ENCODE measurements at regions not wholly inside any gene's neighbourhood (a gene's known extent, or its start where the extent isn't known, plus 50 kb on each side); places are given as distances from the start of the nearest gene placed in this dataset.

DNA sequence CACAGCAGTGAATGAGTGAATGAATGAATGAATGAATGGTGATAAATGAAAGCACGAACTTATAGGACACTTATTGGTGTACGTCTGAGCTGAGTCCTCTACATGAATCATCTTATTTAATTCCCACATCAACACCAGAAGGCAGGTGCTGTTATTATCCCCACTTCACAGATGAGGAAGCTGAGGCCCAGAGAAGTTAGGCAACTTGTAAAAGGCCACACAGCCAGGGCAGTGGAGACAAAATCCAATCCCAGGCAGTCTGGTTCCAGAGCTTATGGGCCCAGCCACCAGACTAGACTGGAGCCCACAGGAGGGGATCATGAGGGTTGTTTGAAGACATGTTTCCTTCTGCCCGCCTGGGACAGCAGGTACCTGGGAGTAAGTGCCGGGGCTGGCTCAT lies 364.0 kb downstream of the MN1 start:
- POLR2A ChIA-PET (ENCODE audit: low non-redundant PET) = no interaction called here
- CTCF ChIA-PET = no interaction called here
- TF ChIP-seq, protein P1, sequence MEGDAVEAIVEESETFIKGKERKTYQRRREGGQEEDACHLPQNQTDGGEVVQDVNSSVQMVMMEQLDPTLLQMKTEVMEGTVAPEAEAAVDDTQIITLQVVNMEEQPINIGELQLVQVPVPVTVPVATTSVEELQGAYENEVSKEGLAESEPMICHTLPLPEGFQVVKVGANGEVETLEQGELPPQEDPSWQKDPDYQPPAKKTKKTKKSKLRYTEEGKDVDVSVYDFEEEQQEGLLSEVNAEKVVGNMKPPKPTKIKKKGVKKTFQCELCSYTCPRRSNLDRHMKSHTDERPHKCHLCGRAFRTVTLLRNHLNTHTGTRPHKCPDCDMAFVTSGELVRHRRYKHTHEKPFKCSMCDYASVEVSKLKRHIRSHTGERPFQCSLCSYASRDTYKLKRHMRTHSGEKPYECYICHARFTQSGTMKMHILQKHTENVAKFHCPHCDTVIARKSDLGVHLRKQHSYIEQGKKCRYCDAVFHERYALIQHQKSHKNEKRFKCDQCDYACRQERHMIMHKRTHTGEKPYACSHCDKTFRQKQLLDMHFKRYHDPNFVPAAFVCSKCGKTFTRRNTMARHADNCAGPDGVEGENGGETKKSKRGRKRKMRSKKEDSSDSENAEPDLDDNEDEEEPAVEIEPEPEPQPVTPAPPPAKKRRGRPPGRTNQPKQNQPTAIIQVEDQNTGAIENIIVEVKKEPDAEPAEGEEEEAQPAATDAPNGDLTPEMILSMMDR (conservative IDR thresholded peaks at IDR 0.05; ENCODE audit: low read depth) = no peak
- H3K27ac ChIP-seq = peak overlapping the region; percentile 64
- DNase-seq (ENCODE audit: low spot score) = no peak

DNA sequence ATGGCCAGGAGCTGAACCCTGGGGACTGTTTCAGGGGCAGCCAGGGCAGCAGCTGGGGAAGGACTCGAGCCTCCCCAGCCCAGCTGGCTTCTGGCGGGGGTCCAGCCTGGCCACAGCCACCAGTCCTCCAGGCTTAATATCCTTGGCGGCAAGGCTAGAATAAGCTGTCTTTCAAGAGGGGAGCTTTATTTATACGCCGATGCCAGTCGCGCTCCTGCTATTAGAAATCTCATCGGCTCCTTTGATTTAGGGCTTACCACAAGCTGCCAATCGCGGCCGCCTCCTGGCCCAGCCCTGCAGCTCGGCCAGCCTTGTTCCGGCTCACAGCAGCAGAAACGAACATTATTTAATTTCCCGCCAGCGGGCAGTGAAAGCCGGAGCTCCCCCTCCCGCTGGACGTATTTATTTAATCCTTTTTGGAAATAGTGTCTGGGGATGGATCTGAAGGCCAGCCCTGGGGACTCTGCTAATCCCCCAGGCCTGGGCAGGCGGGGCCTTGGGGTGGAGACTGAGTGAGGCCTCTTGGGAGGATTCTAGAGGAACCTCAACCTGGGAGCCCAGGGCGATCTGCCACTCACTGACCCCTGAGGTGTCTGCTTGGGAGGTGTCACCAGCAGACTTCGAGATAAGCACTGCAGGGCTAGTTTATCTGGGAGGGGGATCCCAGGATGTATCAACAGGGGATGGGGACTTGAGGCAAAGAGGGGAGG lies 363.1 kb downstream of the MN1 start:
- TF ChIP-seq, protein P1 (conservative IDR thresholded peaks at IDR 0.05; ENCODE audit: low read depth) = no peak
- peak overlapping the region; percentile 64 for H3K27ac ChIP-seq
- CTCF ChIA-PET = no interaction called here
- POLR2A ChIA-PET (ENCODE audit: low non-redundant PET) = no interaction called here
- no peak for DNase-seq (ENCODE audit: low spot score)

DNA sequence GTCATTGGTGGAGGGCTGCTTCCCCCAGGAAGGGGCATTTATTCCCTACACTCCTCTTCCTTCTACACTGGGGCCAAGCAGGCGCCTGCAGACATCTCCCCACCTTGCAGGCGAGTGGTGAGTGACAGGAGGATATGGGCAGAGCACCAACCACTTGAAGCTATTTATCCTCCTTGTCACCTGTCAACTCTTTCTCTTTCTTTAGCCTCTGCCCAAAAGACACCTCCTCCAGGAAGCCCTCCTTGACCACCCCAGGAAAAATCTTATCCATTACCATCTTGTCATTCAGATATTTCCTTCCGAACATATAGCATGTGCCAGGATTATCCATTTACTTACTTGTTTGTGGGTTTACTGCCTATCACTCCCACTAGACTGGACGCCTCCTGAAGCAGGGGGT lies 362.4 kb downstream of the MN1 start:
- ChIA-PET CTCF (no interaction called here), POLR2A (ENCODE audit: low non-redundant PET) (no interaction called here)
- H3K27ac ChIP-seq = peak overlapping the region; percentile 64

DNA sequence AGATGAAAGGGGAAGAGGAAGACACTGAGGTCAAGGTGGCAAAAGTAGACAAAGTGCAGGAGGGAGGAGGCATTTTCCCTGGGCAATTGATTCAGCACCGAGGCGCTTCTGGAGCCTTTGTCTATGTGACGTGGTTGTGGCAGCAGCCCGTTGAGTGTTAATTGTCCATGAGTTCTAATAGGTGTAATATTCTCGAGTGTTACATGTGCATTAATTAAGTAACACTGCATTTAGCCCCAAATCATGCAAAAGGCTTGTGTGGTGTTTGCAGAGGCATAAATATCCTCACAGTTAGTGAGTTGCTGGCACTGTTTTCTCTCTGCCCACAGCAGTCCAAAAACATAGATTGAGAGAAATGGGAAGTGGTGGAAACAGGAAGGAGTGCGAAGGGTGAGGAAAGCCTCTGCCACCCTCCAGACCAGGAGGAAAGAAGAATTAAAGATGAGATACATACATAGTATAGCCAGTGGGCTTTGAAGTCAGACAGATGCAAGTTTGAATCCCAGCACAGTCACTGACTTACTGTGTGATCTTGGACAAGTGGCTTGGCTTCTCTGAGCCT lies 361.2 kb downstream of the MN1 start:
- POLR2A ChIA-PET (ENCODE audit: low non-redundant PET) = no interaction called here
- no peak overlapping the region for H3K27ac ChIP-seq
- DNase-seq (ENCODE audit: low spot score) = no peak
- CTCF ChIA-PET = no interaction called here
- TF ChIP-seq, protein P1 (conservative IDR thresholded peaks at IDR 0.05; ENCODE audit: low read depth) = no peak

More for the DNA sequence above, 362.4 kb downstream of the MN1 start:
- no peak for DNase-seq (ENCODE audit: low spot score)
- TF ChIP-seq, protein P1 (conservative IDR thresholded peaks at IDR 0.05; ENCODE audit: low read depth) = no peak

DNA sequence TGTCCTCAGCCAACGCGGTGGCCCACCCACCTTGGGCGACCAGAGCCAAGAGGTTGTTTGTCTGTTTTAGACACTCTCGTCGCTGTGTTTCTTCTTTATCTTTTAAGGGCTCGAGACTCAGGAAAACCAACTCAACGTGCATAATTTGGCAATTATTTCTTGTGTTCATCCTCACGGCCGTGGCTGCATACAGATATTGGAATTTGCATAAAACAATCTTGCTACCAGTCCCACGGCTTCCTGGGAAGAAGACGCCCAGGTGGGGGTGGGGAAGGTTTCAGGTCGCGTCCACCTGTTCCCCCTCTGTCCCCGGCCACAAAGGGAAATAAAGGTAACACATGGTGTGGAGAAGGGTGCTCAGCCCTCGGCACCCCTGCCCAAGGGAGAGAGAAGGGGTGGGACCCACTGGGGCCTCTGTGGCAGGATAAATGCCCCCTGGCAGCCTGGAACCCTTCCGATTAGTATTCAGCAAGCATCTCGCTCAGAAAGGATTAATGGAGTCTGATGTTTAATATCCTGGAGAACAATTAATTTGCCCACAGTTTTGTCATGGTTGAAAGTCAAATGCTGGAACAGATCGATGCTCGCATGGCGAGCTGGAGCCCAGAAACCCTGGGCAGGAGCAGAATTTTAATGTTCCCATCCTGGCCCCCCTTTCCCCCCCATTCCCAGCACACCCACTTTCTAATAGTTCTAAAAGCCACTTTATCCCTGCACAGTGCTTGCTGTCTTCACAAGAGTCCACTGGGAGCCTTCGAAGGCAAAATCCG lies 359.7 kb downstream of the MN1 start:
- ChIA-PET POLR2A (ENCODE audit: low non-redundant PET) (no interaction called here), CTCF (no interaction called here)
- TF ChIP-seq, protein P1 (conservative IDR thresholded peaks at IDR 0.05; ENCODE audit: low read depth) = no peak
- DNase-seq (ENCODE audit: low spot score) = no peak
- H3K27ac ChIP-seq = no peak overlapping the region

DNA sequence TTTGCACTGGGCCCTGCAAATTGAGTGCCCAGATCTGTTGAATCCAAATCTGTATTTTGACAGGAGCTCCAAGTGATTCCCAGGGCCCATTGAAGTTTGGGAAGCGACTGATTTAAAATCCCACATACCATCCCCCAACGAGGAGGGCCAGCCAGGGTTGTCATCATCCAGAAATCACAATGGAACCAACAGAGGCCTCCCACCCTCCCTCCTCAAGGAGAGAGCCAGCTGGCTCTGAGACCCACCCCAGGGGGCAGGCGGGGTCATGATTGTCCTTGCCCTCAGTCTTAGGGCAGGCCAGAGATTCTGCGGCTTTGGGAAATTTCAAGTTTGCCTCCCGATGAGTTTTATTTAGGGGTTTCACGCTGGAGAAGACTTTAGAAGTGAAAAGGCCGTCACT lies 358.2 kb downstream of the MN1 start:
- ChIA-PET POLR2A (ENCODE audit: low non-redundant PET) (no interaction called here), CTCF (no interaction called here)
- DNase-seq (ENCODE audit: low spot score) = no peak
- no peak overlapping the region for H3K27ac ChIP-seq
- TF ChIP-seq, protein P1 (conservative IDR thresholded peaks at IDR 0.05; ENCODE audit: low read depth) = no peak
